SU-DHL-6 (cell line): ENCODE measurements at regions not wholly inside any gene's neighbourhood (a gene's known extent, or its start where the extent isn't known, plus 50 kb on each side); places are given as distances from the start of the nearest gene placed in this dataset.

Experiments used
- CTCF ChIP-seq: fragments of 200-600 bp; sonication (generic); IDR thresholded peaks from one replicate; pipeline ENCODE4 v1.5.1; 2017; ENCODE audit warnings: antibody characterized with exemption, mild to moderate bottlenecking, low read length, moderate library complexity; ENCODE audit not compliant: insufficient read depth, poor library complexity, severe bottlenecking
- EZH2phosphoT487 ChIP-seq: fragments of 200-600 bp; sonication (generic), shearing (Covaris generic); conservative IDR thresholded peaks from 2 replicates; pipeline ENCODE4 v1.6.1; 2018; ENCODE audit warnings: mild to moderate bottlenecking, antibody characterized with exemption, low read length, moderate library complexity, mixed read lengths

GRCh38 chr2:8365331-8365910, 316.4 kb upstream of the ID2 start:
- no peak for TF ChIP-seq CTCF
- no peak for TF ChIP-seq EZH2phosphoT487
